ENCODE measurements at regions not wholly inside any gene's neighbourhood (a gene's known extent, or its start where the extent isn't known, plus 50 kb on each side); places are given as distances from the start of the nearest gene placed in this dataset.

GRCh38 chr2:175404839-175405238 is 223.3 kb upstream of the ATP5MC3 start:
- ChIA-PET POLR2A (no interaction called here), CTCF (no interaction called here)
- H3K4me3 ChIP-seq: no peak overlapping the region
- no peak for DNase-seq (ENCODE audit: low read depth in 1 of 2, low spot score in 1 of 2)
- 2% methylated on average over 1 of the region's 1 CpG for WGBS (ENCODE audit: missing lambda C conversion rate)
- no peaks in the 10 kb centered on the region for H3K4me1 ChIP-seq
- no peak for TF ChIP-seq HES2 (IDR thresholded peaks at IDR 0.05)
- no peak for TF ChIP-seq TP53 (CRISPR knock-in tag; IDR thresholded peaks at IDR 0.05)
- TF ChIP-seq POLR2AphosphoS2 (conservative IDR thresholded peaks at IDR 0.05; ENCODE audit: low read length): no peak
- TF ChIP-seq, protein P1, sequence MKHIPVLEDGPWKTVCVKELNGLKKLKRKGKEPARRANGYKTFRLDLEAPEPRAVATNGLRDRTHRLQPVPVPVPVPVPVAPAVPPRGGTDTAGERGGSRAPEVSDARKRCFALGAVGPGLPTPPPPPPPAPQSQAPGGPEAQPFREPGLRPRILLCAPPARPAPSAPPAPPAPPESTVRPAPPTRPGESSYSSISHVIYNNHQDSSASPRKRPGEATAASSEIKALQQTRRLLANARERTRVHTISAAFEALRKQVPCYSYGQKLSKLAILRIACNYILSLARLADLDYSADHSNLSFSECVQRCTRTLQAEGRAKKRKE (CRISPR knock-in tag; IDR thresholded peaks at IDR 0.05; ENCODE audit: low read depth): no peak
- no peak for TF ChIP-seq NPAS2 (CRISPR knock-in tag; IDR thresholded peaks at IDR 0.05; ENCODE audit: borderline replicate concordance)
- TF ChIP-seq HOXB5 (CRISPR knock-in tag; IDR thresholded peaks at IDR 0.05): no peak
- TF ChIP-seq ESRRA (IDR thresholded peaks at IDR 0.05; ENCODE audit: borderline replicate concordance, low read length): no peak
- TF ChIP-seq NR3C1 (IDR thresholded peaks at IDR 0.05): no peak
- TF ChIP-seq JUNB (IDR thresholded peaks at IDR 0.05): no peak
- TF ChIP-seq CEBPB (IDR thresholded peaks at IDR 0.05): no peak
- no peak for TF ChIP-seq JUN (IDR thresholded peaks at IDR 0.05)
- no peak for TF ChIP-seq CBX2 (IDR thresholded peaks at IDR 0.05; ENCODE audit: borderline replicate concordance, low read depth)
- TF ChIP-seq RFX5 (IDR thresholded peaks at IDR 0.05): no peak
- no peak overlapping the region for H3K27ac ChIP-seq
- no peaks in the 10 kb centered on the region for H3K9me3 ChIP-seq
- no peak for FAIRE-seq
- no peak overlapping the region for H3K4me2 ChIP-seq
- ATAC-seq: no peak

GRCh38 chr2:175403599-175404221 is 222.2 kb upstream of the ATP5MC3 start:
- ChIA-PET POLR2A (no interaction called here), CTCF (interaction anchor here (0.8 kb wide), 1 partner anchor 11 kb away, joined by 3 read pairs; no protein-coding TSS in a partner anchor)
- ATAC-seq (no peak), FAIRE-seq (no peak), DNase-seq (ENCODE audit: low read depth in 1 of 2, low spot score in 1 of 2) (no peak)
- 0% methylated on average over 1 of the region's 1 CpG for WGBS (ENCODE audit: missing lambda C conversion rate)
- Histone ChIP-seq H3K4me2 (no peak overlapping the region), H3K4me3 (no peak overlapping the region), H3K9me3 (no peaks in the 10 kb centered on the region), H3K4me1 (no peaks in the 10 kb centered on the region), H3K27ac (no peak overlapping the region)
- TF ChIP-seq JUN (IDR thresholded peaks at IDR 0.05): no peak
- TF ChIP-seq ZFP36 (IDR thresholded peaks at IDR 0.05; ENCODE audit: borderline replicate concordance, partially characterized antibody): no peak
- TF ChIP-seq NR3C1 (IDR thresholded peaks at IDR 0.05): no peak
- no peak for TF ChIP-seq HES2 (IDR thresholded peaks at IDR 0.05)
- TF ChIP-seq SREBF2 (IDR thresholded peaks at IDR 0.05): no peak
- TF ChIP-seq ESRRA (IDR thresholded peaks at IDR 0.05; ENCODE audit: borderline replicate concordance, low read length): no peak
- TF ChIP-seq SMC3 (IDR thresholded peaks at IDR 0.05): no peak
- TF ChIP-seq TP53 (CRISPR knock-in tag; IDR thresholded peaks at IDR 0.05): no peak
- TF ChIP-seq KDM1A (IDR thresholded peaks at IDR 0.05; ENCODE audit: low read depth): no peak
- TF ChIP-seq, protein P2, sequence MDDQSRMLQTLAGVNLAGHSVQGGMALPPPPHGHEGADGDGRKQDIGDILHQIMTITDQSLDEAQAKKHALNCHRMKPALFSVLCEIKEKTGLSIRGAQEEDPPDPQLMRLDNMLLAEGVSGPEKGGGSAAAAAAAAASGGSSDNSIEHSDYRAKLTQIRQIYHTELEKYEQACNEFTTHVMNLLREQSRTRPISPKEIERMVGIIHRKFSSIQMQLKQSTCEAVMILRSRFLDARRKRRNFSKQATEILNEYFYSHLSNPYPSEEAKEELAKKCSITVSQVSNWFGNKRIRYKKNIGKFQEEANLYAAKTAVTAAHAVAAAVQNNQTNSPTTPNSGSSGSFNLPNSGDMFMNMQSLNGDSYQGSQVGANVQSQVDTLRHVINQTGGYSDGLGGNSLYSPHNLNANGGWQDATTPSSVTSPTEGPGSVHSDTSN (IDR thresholded peaks at IDR 0.05): no peak
- TF ChIP-seq HOXB5 (CRISPR knock-in tag; IDR thresholded peaks at IDR 0.05): no peak
- TF ChIP-seq HOXB13 (CRISPR knock-in tag; IDR thresholded peaks at IDR 0.05; ENCODE audit: low read depth): no peak
- TF ChIP-seq, protein P3, sequence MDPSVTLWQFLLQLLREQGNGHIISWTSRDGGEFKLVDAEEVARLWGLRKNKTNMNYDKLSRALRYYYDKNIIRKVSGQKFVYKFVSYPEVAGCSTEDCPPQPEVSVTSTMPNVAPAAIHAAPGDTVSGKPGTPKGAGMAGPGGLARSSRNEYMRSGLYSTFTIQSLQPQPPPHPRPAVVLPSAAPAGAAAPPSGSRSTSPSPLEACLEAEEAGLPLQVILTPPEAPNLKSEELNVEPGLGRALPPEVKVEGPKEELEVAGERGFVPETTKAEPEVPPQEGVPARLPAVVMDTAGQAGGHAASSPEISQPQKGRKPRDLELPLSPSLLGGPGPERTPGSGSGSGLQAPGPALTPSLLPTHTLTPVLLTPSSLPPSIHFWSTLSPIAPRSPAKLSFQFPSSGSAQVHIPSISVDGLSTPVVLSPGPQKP (IDR thresholded peaks at IDR 0.05; ENCODE audit: low read depth, low read length): no peak
- no peak for TF ChIP-seq RARB (CRISPR knock-in tag; IDR thresholded peaks at IDR 0.05)
- TF ChIP-seq CBX8 (IDR thresholded peaks at IDR 0.05): no peak
- TF ChIP-seq ZSCAN20 (CRISPR knock-in tag; IDR thresholded peaks at IDR 0.05): no peak
